Uterus (tissue), 3 donors: ENCODE measurements at regions not wholly inside any gene's neighbourhood (a gene's known extent, or its start where the extent isn't known, plus 50 kb on each side); places are given as distances from the start of the nearest gene placed in this dataset.

Experiments
- DNase-seq, 2 donors: peaks; one replicate each; pipeline ENCODE4 v3.0.0-alpha.2; 2019 to 2020
- H3K27ac ChIP-seq, 2 donors: fragments of 200-600 bp; sonication (generic); 1 replicate in 1 of 2; 2 replicates in 1 of 2; pipeline ENCODE4 v1.5.1; 2016 to 2018
- H3K27me3 ChIP-seq, 2 donors: fragments of 200-600 bp; sonication (generic); one replicate each; pipeline ENCODE4 v1.5.1; 2018 to 2019; ENCODE audit warnings: control low read depth in 1 of 2
- H3K36me3 ChIP-seq, 2 donors: fragments of 200-600 bp; sonication (generic); one replicate each; pipeline ENCODE4 v1.5.1; 2019; ENCODE audit warnings: control low read depth in 1 of 2
- H3K4me1 ChIP-seq, 2 donors: fragments of 200-600 bp; sonication (generic); one replicate each; pipeline ENCODE4 v1.5.1; 2018 to 2019; ENCODE audit warnings: control low read depth in 1 of 2
- H3K4me3 ChIP-seq, 2 donors: fragments of 200-600 bp; sonication (generic); 1 replicate in 1 of 2; 2 replicates in 1 of 2; pipeline ENCODE4 v1.5.1; 2018 to 2019; ENCODE audit warnings: mild to moderate bottlenecking in 1 of 2
- H3K9me3 ChIP-seq, 2 donors: fragments of 200-600 bp; sonication (generic); one replicate each; pipeline ENCODE4 v1.5.1; 2019; ENCODE audit warnings: control low read depth in 1 of 2
- CTCF ChIP-seq, 4 experiments: fragments of 200-600 bp in 2 of 4; fragments of 450-650 bp in 2 of 4; sonication (generic) in 2 of 4; IDR thresholded peaks; one replicate each; pipeline ENCODE4 v1.5.1; 2016 to 2019; ENCODE audit warnings: antibody characterized with exemption in 4 of 4, mild to moderate bottlenecking in 2 of 4, moderate library complexity in 1 of 4
- POLR2A ChIP-seq, 2 donors: fragments of 450-650 bp; IDR thresholded peaks; one replicate each; pipeline ENCODE4 v1.6.1; 2016; ENCODE audit warnings: antibody characterized with exemption in 2 of 2, mild to moderate bottlenecking in 1 of 2, moderate library complexity in 1 of 2
- intact Hi-C: fragments of 100-400 bp; cut with DNase I; formaldehyde crosslinking; loops from one replicate; pipeline ENCODE4 v1.15.1; 2023; ENCODE audit warnings: low total_unique reads
- donor health status: DM: yes; HTN: yes; CAD: no.

GRCh38 chr20:53849471-53850059, 220.8 kb downstream of the BCAS1 start:
- no peak for DNase-seq
- H3K4me1 ChIP-seq: no peaks in the 10 kb centered on the region
- no peak overlapping the region for H3K4me3 ChIP-seq
- no peaks in the 10 kb centered on the region for H3K9me3 ChIP-seq
- H3K27me3 ChIP-seq: no peaks in the 10 kb centered on the region
- H3K27ac ChIP-seq: no peak overlapping the region
- no peaks in the 10 kb centered on the region for H3K36me3 ChIP-seq
- TF ChIP-seq POLR2A (IDR thresholded peaks at IDR 0.05): no peak
- no peak for TF ChIP-seq CTCF (IDR thresholded peaks at IDR 0.05)
- intact Hi-C loops: no loop called here

GRCh38 chr20:53848304-53848703, 222.1 kb downstream of the BCAS1 start:
- Histone ChIP-seq H3K27me3 (no peaks in the 10 kb centered on the region), H3K9me3 (no peaks in the 10 kb centered on the region), H3K36me3 (no peaks in the 10 kb centered on the region), H3K27ac (no peak overlapping the region), H3K4me3 (no peak overlapping the region), H3K4me1 (no peaks in the 10 kb centered on the region)
- DNase-seq: no peak
- intact Hi-C loops: no loop called here
- no peak for TF ChIP-seq POLR2A (IDR thresholded peaks at IDR 0.05)
- no peak for TF ChIP-seq CTCF (IDR thresholded peaks at IDR 0.05)

- TF ChIP-seq POLR2A (IDR thresholded peaks at IDR 0.05): no peak
- TF ChIP-seq CTCF (IDR thresholded peaks at IDR 0.05): no peak
- Histone ChIP-seq H3K27me3 (no peaks in the 10 kb centered on the region), H3K36me3 (no peaks in the 10 kb centered on the region), H3K9me3 (no peaks in the 10 kb centered on the region), H3K4me3 (no peak overlapping the region), H3K27ac (no peak overlapping the region), H3K4me1 (no peaks in the 10 kb centered on the region)
- DNase-seq: no peak
- intact Hi-C loops: no loop called here
Observed at GRCh38 chr20:53847837-53848170, 222.6 kb downstream of the BCAS1 start.

- no peak overlapping the region for H3K4me3 ChIP-seq
- intact Hi-C loops: no loop called here
Observed at GRCh38 chr20:53847139-53847836, 223.1 kb downstream of the BCAS1 start.

More at GRCh38 chr20:53847139-53847836, 223.1 kb downstream of the BCAS1 start:
- Histone ChIP-seq H3K27ac (no peak overlapping the region), H3K27me3 (no peaks in the 10 kb centered on the region), H3K36me3 (no peaks in the 10 kb centered on the region), H3K4me1 (no peaks in the 10 kb centered on the region), H3K9me3 (no peaks in the 10 kb centered on the region)
- TF ChIP-seq POLR2A (IDR thresholded peaks at IDR 0.05) (no peak), CTCF (IDR thresholded peaks at IDR 0.05) (no peak)
- no peak for DNase-seq
